GM10266 (cell line): ENCODE measurements at regions not wholly inside any gene's neighbourhood (a gene's known extent, or its start where the extent isn't known, plus 50 kb on each side); places are given as distances from the start of the nearest gene placed in this dataset.
"Not testable (repeated sequence)": the region's sequence is repeated elsewhere in the genome, so short reads cannot be mapped to it uniquely, and the experiment has no call there.

ENCODE experiments used
- DNase-seq: peaks from one replicate; pipeline ENCODE4 v3.0.0; 2012; ENCODE audit errors: extremely low spot score
- TF ChIP-seq, protein P1 (sequence below): IDR thresholded peaks from 2 replicates; pipeline ENCODE4 v1.5.1; 2012; ENCODE audit warnings: mild to moderate bottlenecking, low read depth; ENCODE audit not compliant: control insufficient read depth, insufficient read depth; ENCODE audit errors: missing control alignments

DNA sequence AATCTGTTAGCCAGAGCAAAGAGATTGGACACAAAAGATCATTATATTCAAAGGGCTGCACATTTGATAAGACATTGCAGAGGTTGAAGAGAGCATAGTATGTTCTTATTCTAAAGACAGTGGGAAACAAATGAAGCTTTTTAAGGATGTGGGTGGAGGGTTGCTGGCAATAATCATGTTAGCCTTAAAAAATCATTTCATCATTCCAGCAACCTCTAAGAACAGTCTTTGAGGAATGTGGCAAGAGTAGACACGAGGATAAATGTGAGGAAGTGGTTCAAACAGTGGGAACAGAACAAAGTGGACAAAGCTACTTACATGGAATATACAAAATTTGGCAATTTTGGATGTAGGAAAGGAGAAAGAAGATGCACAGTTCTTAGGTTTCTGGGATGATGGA, 167.3 kb upstream of the SPRY1 start:
- TF ChIP-seq, protein P1, sequence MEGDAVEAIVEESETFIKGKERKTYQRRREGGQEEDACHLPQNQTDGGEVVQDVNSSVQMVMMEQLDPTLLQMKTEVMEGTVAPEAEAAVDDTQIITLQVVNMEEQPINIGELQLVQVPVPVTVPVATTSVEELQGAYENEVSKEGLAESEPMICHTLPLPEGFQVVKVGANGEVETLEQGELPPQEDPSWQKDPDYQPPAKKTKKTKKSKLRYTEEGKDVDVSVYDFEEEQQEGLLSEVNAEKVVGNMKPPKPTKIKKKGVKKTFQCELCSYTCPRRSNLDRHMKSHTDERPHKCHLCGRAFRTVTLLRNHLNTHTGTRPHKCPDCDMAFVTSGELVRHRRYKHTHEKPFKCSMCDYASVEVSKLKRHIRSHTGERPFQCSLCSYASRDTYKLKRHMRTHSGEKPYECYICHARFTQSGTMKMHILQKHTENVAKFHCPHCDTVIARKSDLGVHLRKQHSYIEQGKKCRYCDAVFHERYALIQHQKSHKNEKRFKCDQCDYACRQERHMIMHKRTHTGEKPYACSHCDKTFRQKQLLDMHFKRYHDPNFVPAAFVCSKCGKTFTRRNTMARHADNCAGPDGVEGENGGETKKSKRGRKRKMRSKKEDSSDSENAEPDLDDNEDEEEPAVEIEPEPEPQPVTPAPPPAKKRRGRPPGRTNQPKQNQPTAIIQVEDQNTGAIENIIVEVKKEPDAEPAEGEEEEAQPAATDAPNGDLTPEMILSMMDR = no peak
- DNase-seq = no peak

DNA sequence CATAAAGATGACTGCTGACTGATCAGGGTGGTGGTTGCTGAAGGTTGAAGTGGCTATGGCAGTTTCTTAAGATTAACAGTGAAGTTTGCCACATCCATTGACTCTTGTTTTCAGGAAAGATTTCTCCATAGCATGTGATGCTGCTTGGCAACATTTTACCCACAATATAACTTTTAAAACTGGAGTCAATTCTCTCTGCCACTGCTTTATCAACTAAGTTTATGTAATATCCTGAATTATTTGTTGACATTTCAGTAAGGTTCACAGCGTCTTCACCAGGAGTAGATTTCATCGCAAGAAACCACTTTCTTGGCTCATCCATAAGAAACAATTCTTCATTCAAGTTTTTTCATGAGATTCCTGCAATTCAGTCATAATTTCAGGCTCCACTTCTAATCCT, 166.5 kb upstream of the SPRY1 start:
- TF ChIP-seq, protein P1 = no peak
- DNase-seq = no peak

DNA sequence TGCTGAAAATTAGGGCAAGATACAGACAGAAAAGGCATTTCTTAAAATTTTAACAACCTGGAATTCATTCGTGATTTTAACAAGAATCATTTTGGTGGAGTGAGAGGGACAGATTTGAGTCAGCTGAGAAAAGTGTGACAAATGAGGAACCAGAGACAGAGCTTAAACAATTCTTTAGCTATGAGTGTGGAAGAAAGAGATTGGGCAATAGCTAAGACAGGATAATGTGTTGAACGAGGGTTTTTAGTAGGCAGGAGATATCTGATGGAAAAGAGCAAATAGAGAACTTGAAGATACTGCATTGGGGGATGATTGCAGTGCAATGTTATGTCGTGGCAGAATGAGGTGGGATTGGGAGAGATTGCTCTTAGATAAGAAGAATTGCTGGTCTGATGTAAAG, 164.2 kb upstream of the SPRY1 start:
- no peak for DNase-seq
- TF ChIP-seq, protein P1 = no peak

DNA sequence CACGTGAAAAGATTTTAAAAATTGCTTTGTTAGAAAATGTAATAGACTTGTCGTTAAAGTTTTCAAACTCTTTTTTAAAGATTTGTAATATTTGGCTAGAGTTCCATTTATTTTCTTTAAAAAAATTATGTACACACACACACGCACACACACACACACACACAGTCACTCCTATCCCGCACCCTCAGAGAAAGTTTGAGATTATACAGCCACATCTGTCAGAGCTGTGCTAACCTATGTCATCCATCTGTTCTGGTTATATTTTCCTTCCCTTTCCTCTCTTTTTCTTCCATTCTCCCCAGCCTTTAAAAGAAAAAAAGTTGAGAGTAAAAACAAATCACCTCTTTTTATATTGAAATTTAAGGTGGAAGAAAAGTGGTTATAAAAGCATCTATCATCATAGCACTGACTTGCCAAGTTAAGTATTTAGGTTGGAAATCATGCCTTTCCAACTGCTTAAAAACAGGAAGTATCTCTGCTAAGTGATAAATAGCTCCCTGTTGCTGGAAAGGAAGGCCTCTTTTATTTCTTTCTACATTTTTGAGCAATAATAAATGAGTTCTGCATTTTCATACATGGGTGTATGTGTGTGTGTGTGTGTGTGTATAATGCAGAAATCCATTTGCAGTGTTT, 163.3 kb upstream of the SPRY1 start:
- no peak for DNase-seq
- TF ChIP-seq, protein P1 = no peak

DNA sequence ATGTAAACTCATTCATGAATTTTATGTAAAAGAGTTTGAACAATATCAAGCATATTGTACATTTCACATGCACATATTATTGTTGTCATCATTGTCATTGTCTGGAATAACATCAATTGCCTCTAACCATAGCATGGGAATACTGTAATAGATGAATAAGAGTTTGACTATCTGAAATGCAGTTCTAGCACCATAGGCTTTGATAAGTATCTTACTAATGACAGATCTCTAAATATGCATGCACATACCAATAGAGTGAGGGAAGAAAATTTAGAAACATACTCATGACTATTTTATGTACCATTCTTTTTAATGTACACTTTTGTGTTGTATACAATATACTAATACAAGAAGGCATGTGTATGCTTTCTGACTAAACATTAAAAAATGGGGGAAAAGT, 161.6 kb upstream of the SPRY1 start:
- DNase-seq = no peak
- TF ChIP-seq, protein P1 = no peak

DNA sequence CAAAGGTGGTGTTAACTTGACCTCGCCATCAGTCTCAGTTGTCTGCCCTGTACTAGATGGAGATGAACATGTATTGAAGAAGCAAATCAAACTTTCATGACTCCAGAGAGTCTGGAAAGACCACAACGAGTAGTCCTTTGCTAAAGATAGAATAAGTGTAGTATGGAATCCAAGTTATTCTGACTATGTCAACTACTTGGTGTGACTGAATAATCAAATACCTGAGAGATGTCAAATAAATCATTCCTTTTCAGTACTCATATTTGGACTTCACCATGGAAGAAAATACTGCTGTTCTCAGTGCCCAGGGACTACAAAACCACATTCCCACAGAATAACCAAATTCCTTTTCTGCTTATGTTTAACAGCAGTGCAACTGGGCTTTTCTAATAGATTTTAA, 161.2 kb upstream of the SPRY1 start:
- TF ChIP-seq, protein P1 = no peak
- DNase-seq = no peak

DNA sequence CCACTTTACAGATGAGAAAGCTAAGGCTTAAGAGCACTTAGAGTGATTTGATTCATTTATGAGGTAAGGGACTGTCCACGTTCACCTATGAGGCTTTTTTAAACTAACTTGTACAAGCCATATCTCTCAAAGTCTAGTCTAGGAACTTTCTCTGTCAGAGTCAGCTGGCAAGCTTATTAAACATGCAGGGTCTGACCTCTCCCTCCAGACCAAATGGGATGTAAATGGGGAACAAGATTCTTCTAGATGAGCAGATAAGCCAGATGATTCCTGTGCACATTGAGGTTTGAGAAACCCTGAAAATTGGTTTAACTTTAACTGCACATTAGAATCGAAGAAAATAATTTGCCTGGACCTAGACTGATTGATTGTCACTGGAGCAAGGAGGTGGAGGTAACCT, 160.0 kb upstream of the SPRY1 start:
- TF ChIP-seq, protein P1 = no peak
- no peak for DNase-seq

DNA sequence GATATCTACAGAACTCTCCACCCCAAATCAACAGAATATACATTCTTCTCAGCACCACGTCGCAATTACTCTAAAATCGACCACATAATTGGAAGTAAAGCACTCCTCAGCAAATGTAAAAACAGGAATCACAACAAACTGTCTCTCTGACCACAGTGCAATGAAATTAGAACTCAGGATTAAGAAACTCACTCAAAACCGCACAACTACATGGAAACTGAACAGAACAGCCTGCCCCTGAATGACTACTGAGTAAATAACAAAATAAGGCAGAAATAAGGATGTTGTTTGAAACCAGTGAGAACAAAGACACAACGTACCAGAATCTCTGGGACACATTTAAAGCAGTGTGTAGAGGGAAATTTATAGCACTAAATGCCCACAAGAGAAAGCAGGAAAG, 156.3 kb upstream of the SPRY1 start:
- DNase-seq = not testable (repeated sequence)

DNA sequence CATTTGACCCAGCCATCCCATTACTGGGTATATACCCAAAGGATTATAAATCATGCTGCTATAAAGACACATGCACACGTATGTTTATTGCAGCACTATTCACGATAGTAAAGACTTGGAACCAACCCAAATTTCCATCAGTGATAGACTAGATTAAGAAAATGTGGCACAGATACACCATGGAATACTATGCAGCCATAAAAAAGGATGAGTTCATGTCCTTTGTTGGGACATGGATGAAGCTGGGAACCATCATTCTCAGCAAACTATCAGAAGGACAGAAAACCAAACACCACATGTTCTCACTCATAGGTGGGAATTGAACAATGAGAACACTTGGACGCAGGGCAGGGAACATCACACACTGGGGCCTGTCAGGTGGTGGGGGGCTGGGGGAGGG, 153.4 kb upstream of the SPRY1 start:
- not testable (repeated sequence) for DNase-seq
